GM18951 (cell line): ENCODE measurements at regions not wholly inside any gene's neighbourhood (a gene's known extent, or its start where the extent isn't known, plus 50 kb on each side); places are given as distances from the start of the nearest gene placed in this dataset.
"Not testable (repeated sequence)": the region's sequence is repeated elsewhere in the genome, so short reads cannot be mapped to it uniquely, and the experiment has no call there.

Experiments used
- POLR2A ChIP-seq: IDR thresholded peaks from 4 replicates; pipeline ENCODE4 v1.6.1; 2011; ENCODE audit warnings: mild to moderate bottlenecking; ENCODE audit not compliant: insufficient read length, insufficient read depth; ENCODE audit errors: extremely low read depth
- in situ Hi-C: fragments of 300-500 bp; cut with MboI; formaldehyde crosslinking; loops from one replicate; pipeline ENCODE4 v1.12.0; 2022; ENCODE audit warnings: low sequenced_read_pairs, mixed read lengths, inconsistent platforms; ENCODE audit not compliant: unreplicated experiment

DNA sequence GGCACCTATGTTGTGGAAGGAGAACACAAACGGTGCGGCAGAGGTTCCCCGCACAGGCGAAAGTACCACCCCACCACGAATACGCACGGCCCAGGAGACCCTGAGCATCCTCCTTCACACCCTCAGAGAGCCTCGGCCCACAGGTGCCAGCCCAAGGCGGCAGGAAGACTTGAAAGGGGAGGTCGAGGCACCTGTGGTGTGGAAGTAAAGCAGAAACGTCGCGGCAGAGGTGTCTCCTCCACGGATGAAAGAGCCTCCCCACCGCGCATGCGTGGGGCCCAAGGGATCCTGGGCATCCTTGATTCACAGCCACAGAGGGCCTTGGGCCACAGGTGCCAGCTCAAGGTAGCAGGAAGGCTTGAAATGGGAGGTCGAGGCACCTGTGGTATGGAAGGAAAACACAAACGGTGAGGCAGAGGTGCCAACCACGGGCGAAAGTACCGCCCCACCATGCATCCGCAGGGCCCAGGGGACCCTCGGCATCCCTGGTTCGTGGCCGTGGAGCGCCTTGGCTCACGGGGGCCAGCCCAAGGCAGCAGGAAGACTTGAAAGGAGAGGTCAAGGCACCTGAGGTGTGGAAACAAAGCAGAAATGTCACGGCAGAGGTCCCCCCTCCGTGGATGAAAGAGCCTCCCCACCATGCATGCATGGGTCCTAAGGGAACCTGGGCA is 380.1 kb downstream of the ALG10 start:
- no peak for TF ChIP-seq POLR2A
- in situ Hi-C loops = no loop called here

DNA sequence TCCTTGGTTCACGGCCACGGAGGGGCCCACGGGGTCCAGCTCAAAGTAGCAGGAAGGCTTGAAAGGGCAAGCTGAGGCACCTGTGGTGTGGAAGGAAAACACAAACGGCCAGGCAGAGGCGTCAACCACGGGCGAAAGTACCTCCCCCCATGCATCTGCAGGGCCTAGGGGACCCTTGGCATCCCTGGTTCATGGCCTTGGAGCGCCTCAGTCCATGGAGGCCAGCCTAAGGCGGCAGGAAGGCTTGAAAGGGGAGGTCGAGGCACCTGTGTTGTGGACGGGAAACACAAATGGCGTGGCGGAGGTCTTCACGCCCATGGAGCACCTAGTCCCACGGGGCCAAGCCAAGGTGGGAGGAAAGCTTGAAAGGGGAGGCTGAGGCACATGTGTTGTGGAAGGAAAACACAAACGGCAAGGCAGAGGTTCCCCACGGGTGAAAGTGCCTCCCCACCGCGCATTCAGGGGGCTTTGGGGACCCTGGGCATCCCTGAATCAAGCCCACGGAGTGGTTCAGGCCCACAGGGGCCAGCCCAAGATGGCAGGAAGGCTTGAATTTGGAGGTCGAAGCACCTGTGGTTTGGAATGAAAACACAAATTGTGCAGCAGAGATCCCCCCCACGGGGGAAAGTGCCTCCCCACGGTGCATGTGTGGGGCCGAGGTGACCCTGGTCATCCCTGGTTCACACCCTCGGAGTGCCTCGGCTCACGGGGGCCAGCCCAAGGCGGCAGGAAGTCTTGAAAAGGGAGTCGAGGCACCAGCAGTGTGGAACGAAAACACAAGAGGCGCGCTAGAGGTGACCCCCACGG is 380.8 kb downstream of the ALG10 start:
- in situ Hi-C loops = no loop called here
- TF ChIP-seq POLR2A = no peak

DNA sequence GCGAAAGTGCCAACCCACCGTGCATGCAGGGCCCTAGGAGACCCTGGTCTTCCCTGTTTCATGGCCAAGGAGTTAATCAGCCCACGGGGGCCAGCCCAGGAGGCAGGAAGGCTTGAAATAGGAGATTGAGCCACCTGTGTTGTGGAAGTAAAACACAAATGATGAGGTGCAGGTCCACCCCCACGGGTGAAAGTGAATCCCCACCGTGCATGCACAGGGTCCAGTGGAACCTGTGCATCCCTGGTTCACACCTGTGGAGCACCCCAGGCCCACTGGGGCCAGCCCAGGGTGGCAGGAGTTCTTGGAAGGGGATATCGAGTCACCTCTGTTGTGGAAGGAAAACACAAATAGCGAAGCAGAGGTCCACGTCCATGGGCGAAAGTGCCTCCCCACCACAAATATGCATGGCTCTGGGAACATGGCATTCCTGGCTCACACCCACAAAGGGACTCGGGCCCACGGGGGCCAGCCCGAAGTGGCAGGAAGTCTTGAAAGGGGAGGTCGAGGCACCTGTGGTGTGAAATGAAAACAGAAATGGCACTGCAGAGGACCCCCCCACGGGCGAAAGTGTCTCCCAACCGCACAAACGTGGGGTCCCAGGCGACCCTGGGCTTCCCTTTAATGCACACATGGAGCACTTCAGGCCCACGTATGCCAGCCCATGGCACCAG is 381.5 kb downstream of the ALG10 start:
- TF ChIP-seq POLR2A = no peak
- in situ Hi-C loops = no loop called here

DNA sequence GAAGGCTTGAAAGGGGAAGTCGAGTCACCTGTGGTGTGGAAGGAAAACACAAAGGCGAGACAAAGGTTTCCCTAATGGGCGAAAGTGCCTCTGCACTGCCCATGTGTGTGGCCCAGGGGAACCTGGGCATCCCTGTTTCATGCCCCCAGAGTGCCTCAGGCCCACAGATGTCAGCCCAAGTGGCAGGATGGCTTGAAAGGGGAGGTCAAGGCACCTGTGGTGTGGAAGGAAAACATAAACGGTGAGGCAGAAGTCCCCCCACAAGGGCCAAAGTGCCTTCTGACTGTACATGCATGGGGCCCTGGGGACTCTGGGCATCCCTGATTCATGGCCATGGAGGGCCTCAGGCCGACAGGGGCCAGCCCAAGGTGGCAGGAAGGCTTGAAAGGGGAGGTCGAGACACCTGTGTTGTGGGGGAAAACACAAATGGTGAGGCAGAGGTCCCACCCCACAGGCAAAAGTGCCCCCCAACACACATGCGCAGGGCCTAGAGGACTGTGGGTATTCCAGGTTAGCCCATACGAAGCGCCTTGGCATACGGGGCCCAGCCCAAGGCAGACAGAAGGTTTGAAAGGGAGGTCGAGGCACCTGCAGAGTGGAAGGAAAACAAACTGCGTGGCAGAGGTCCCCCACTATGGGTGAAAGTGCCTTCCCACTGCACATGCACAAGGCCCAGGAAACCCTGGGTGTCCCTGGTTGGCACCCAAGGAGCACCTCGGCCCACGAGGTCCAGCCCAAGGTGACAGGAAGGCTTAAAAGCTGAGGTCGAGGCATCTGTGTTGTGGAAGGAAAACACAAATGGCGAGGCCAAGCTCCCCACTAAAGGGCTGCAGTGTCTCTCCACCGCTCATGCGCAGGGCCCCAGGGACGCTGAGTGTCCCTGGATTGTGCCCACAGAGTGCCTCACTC is 382.3 kb downstream of the ALG10 start:
- in situ Hi-C loops = no loop called here
- no peak for TF ChIP-seq POLR2A

DNA sequence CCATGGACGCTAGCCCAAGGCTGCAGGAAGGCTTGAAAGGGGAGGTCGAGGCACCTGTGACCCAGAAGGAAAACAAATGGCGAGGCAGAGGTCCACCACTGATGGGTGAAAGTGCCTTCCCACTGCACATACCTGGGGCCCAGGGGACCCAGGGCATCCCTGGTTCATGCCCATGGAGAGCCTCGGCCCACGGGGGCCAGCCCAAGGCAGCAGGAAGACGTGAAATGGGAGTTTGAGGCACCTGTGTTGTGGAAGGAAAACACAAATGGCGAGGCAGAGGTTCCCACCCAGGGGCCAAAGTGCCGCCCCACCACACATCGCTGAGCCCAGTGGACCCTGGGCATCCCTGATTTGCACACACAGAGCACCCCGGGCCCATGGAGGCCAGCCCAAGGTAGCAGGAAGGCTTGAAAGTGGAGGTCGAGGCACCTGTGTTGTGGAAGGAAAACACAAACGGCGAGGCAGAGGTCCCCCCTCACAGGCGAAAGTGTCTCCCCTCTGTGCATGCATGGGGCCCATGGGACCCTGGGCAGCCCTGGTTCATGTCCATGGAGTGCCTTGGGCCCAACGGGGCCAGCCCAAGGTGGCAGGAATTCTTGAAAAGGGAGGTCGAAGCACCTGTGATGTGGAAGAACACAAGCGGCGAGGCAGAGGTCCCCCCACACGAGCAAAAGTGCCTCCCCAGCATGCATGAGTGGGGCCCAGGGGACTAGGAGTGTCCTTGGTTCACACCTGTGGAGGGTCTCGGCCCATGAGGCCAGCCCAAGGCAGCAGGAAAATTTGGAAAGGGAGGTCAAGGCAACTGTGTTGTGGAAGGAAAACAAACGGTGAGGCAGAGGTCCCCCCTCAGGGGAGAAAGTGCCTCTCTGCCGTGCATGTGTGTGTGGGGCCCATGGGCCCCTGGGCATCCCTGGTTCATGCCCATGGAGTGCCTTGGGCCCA is 383.3 kb downstream of the ALG10 start:
- in situ Hi-C loops = no loop called here
- no peak for TF ChIP-seq POLR2A

DNA sequence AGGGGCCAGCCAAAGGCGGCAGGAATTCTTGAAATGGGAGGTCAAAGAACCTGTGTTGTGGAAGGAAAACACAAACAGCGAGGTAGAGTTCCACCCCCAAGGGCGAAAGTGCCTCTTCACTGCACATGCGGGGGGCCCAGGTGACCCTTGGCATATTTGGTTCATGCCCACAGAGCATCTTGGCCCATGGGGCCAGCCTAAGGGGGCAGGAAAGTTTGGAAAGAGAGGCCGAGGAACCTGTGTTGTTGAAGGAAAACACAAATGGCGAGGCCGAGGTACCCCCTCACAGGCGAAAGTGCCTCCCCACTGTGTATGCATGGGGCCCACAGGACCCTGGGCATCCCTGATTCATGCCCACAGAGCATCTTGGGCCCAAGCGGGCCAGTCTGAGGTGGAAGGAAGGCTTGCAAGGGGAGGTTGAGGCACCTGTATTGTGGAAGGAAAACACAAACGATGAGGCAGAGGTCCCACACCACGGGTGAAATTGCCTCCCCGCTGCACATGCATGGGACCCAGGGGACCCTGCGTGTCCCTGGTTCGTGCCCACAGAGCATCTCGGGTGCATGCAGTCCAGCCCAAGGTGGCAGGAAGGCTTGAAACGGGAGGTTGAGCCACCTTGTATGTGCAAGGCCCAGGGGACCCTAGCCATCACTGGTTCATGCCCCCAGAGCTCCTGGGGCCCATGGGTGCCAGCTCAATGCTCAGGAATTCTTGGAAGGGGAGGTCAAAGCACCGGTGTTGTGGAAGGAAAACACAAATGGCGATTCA is 384.1 kb downstream of the ALG10 start:
- in situ Hi-C loops = no loop called here
- no peak for TF ChIP-seq POLR2A

DNA sequence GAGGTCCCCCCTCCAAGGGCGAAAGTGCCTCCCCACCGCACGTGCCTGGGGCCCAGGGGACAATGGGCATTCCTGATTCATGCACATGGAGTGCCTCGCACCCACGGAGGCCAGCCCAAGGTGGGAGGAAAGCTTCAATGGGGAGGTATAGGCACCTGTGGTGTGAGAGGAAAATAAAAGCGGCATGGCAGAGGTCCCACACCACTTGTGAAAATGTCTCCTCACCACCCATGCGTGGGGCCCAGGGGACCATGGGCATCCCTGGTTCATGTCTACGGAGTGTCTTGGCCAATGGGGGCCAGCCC is 384.7 kb downstream of the ALG10 start:
- in situ Hi-C loops = no loop called here
- TF ChIP-seq POLR2A = no peak

DNA sequence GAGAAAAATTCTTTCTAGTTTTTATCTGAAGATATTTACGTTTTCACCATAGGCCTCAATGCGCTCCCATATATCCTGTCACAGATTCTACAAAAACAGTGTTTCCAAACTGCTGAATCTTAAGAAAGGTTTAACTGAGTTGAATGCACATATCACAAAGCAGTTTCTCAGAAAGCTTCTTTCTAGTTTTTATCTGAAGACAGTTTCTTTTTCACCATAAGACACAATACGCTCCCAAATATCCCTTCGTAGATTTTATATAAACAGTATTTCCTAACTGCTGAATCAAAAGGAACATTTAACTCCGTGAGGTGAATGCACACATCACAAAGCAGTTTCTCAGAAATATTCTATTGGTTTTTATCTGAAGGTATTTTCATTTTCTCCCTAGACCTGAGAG is 385.5 kb downstream of the ALG10 start:
- TF ChIP-seq POLR2A = no peak
- in situ Hi-C loops = no loop called here

DNA sequence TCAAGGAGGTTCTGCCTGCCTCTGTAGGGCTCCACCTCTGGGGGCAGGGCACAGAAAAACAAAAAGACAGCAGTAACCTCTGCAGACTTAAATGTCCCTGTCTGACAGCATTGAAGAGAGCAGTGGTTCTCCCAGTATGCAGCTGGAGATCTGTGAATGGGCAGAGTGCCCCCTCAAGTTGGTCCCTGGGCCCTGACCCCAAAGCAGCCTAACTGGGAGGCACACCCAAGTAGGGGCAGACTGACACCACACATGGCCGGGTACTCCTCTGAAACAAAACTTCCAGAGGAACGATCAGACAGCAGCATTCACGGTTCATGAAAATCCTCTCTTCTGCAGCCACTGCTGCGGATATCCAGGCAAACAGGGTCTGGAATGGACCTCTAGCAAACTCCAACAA is 409.2 kb downstream of the ALG10 start:
- in situ Hi-C loops = not testable (repeated sequence)
